HG03432 (cell line): ENCODE measurements at regions not wholly inside any gene's neighbourhood (a gene's known extent, or its start where the extent isn't known, plus 50 kb on each side); places are given as distances from the start of the nearest gene placed in this dataset.

Source experiments
- ATAC-seq: cut with Tn5 transposase; IDR thresholded peaks from one replicate; pipeline ENCODE4 v1.9.1; 2021; ENCODE audit warnings: mild to moderate bottlenecking, moderate library complexity; ENCODE audit not compliant: unreplicated experiment

- ATAC-seq, result no peak
Measured at GRCh38 chr13:58160980-58161379, 529.4 kb downstream of the PCDH17 start.

- ATAC-seq, result no peak
Measured at GRCh38 chr13:58165617-58166016, 534.1 kb downstream of the PCDH17 start.

GRCh38 chr13:58181111-58181510 lies 549.6 kb downstream of the PCDH17 start:
- ATAC-seq, result no peak

GRCh38 chr13:58187881-58188280 lies 556.3 kb downstream of the PCDH17 start:
- ATAC-seq, result no peak

GRCh38 chr13:58190577-58190976 lies 559.0 kb downstream of the PCDH17 start:
- no peak for ATAC-seq

- no peak for ATAC-seq
Measured at GRCh38 chr13:58191754-58192153, 560.2 kb downstream of the PCDH17 start.

GRCh38 chr13:58202099-58202498 lies 570.6 kb downstream of the PCDH17 start:
- ATAC-seq, result no peak

- ATAC-seq, result no peak
Measured at GRCh38 chr13:58207501-58207900, 576.0 kb downstream of the PCDH17 start.

- no peak for ATAC-seq
Measured at GRCh38 chr13:58235454-58235853, 603.9 kb downstream of the PCDH17 start.

- ATAC-seq, result no peak
Measured at GRCh38 chr13:58238972-58239773, 607.6 kb downstream of the PCDH17 start.

GRCh38 chr13:58239774-58240268 lies 608.3 kb downstream of the PCDH17 start:
- ATAC-seq, result no peak

- ATAC-seq, result no peak
Measured at GRCh38 chr13:58247080-58247479, 615.5 kb downstream of the PCDH17 start.

GRCh38 chr13:58254943-58255342 lies 623.4 kb downstream of the PCDH17 start:
- no peak for ATAC-seq

- ATAC-seq, result no peak
Measured at GRCh38 chr13:58266271-58266670, 634.7 kb downstream of the PCDH17 start.

- no peak for ATAC-seq
Measured at GRCh38 chr13:58298556-58299135, 667.1 kb downstream of the PCDH17 start.

GRCh38 chr13:58300224-58300623 lies 668.7 kb downstream of the PCDH17 start:
- ATAC-seq, result no peak

GRCh38 chr13:58300974-58301681 lies 669.6 kb downstream of the PCDH17 start:
- no peak for ATAC-seq

- ATAC-seq, result no peak
Measured at GRCh38 chr13:58302349-58302748, 670.8 kb downstream of the PCDH17 start.

GRCh38 chr13:58306062-58306461 lies 674.5 kb downstream of the PCDH17 start:
- no peak for ATAC-seq

GRCh38 chr13:58313219-58313618 lies 681.7 kb downstream of the PCDH17 start:
- no peak for ATAC-seq

- no peak for ATAC-seq
Measured at GRCh38 chr13:58318495-58319167, 687.1 kb downstream of the PCDH17 start.
